Neural cell (in vitro differentiated cells): ENCODE measurements at regions not wholly inside any gene's neighbourhood (a gene's known extent, or its start where the extent isn't known, plus 50 kb on each side); places are given as distances from the start of the nearest gene placed in this dataset.

ENCODE experiments used
- EP300 ChIP-seq: fragments of 450-650 bp; conservative IDR thresholded peaks from 2 replicates; pipeline ENCODE4 v1.6.1; 2014; ENCODE audit warnings: antibody characterized with exemption, mild to moderate bottlenecking, moderate library complexity; ENCODE audit not compliant: poor library complexity, severe bottlenecking
- EZH2 ChIP-seq: fragments of 200-600, 300-800 bp; shearing (Covaris generic), sonication (generic); IDR thresholded peaks from 2 replicates; pipeline ENCODE4 v1.6.1; 2014; ENCODE audit warnings: antibody characterized with exemption, low read length, borderline replicate concordance, mild to moderate bottlenecking; ENCODE audit not compliant: insufficient read depth, poor library complexity, severe bottlenecking
- MXI1 ChIP-seq: fragments of 450-650 bp; conservative IDR thresholded peaks from 2 replicates; pipeline ENCODE4 v1.6.1; 2014; ENCODE audit warnings: antibody characterized with exemption, mild to moderate bottlenecking; ENCODE audit not compliant: poor library complexity, severe bottlenecking
- POLR2AphosphoS5 ChIP-seq: IDR thresholded peaks from 2 replicates; pipeline ENCODE4 v1.6.1; 2012
- RAD21 ChIP-seq: fragments of 450-650 bp; conservative IDR thresholded peaks from 2 replicates; pipeline ENCODE4 v1.6.1; 2014; ENCODE audit warnings: antibody characterized with exemption, mild to moderate bottlenecking, moderate library complexity
- TAF1 ChIP-seq: IDR thresholded peaks from 2 replicates; pipeline ENCODE4 v1.6.1; 2012; ENCODE audit warnings: low read depth
- TF ChIP-seq, protein P1 (sequence below): fragments of 450-650 bp; IDR thresholded peaks from 2 replicates; pipeline ENCODE4 v1.5.1; 2014; ENCODE audit warnings: antibody characterized with exemption, mild to moderate bottlenecking, moderate library complexity; ENCODE audit not compliant: poor library complexity, severe bottlenecking
- TF ChIP-seq, protein P2 (sequence below): IDR thresholded peaks from 2 replicates; pipeline ENCODE4 v1.6.1; 2012; ENCODE audit warnings: borderline replicate concordance

DNA sequence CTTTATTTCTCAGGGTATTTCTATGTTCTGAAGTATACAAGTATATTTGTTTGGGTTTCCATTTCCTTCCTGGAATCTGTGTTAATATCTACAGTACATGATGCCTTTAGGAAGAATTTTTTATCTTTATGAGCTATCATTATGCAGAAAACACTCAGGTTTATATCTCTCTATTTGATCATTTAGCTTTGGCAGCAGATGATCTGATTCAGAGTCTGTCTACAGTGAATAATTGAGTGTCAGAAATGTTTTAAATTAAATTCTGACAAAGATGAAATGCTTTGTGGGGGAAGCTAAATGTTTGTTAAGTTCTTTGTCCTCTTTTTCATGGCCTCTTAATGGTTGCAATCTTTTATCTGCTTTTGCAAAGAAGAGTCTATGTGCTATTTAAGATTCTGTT lies 2141.0 kb upstream of the ACO1 start:
- TF ChIP-seq, protein P1, sequence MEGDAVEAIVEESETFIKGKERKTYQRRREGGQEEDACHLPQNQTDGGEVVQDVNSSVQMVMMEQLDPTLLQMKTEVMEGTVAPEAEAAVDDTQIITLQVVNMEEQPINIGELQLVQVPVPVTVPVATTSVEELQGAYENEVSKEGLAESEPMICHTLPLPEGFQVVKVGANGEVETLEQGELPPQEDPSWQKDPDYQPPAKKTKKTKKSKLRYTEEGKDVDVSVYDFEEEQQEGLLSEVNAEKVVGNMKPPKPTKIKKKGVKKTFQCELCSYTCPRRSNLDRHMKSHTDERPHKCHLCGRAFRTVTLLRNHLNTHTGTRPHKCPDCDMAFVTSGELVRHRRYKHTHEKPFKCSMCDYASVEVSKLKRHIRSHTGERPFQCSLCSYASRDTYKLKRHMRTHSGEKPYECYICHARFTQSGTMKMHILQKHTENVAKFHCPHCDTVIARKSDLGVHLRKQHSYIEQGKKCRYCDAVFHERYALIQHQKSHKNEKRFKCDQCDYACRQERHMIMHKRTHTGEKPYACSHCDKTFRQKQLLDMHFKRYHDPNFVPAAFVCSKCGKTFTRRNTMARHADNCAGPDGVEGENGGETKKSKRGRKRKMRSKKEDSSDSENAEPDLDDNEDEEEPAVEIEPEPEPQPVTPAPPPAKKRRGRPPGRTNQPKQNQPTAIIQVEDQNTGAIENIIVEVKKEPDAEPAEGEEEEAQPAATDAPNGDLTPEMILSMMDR, result no peak
- TF ChIP-seq EP300, result no peak
- no peak for TF ChIP-seq POLR2AphosphoS5
- TF ChIP-seq EZH2, result no peak
- TF ChIP-seq, protein P2, sequence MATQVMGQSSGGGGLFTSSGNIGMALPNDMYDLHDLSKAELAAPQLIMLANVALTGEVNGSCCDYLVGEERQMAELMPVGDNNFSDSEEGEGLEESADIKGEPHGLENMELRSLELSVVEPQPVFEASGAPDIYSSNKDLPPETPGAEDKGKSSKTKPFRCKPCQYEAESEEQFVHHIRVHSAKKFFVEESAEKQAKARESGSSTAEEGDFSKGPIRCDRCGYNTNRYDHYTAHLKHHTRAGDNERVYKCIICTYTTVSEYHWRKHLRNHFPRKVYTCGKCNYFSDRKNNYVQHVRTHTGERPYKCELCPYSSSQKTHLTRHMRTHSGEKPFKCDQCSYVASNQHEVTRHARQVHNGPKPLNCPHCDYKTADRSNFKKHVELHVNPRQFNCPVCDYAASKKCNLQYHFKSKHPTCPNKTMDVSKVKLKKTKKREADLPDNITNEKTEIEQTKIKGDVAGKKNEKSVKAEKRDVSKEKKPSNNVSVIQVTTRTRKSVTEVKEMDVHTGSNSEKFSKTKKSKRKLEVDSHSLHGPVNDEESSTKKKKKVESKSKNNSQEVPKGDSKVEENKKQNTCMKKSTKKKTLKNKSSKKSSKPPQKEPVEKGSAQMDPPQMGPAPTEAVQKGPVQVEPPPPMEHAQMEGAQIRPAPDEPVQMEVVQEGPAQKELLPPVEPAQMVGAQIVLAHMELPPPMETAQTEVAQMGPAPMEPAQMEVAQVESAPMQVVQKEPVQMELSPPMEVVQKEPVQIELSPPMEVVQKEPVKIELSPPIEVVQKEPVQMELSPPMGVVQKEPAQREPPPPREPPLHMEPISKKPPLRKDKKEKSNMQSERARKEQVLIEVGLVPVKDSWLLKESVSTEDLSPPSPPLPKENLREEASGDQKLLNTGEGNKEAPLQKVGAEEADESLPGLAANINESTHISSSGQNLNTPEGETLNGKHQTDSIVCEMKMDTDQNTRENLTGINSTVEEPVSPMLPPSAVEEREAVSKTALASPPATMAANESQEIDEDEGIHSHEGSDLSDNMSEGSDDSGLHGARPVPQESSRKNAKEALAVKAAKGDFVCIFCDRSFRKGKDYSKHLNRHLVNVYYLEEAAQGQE, result no peak
- no peak for TF ChIP-seq MXI1
- no peak for TF ChIP-seq TAF1
- no peak for TF ChIP-seq RAD21
